Ovary (tissue), 7 donors: ENCODE measurements at regions not wholly inside any gene's neighbourhood (a gene's known extent, or its start where the extent isn't known, plus 50 kb on each side); places are given as distances from the start of the nearest gene placed in this dataset.

ENCODE experiments used
- DNase-seq, 5 donors: peaks; one replicate each; pipeline ENCODE4 v3.0.0-alpha.2; 2019 to 2020
- H3K27ac ChIP-seq, 2 donors: fragments of 200-600 bp; one replicate each; pipeline versions ENCODE4 v1.5.1 to v1.8.0; 2019 to 2022
- H3K27me3 ChIP-seq: fragments of 200-600 bp; one replicate; pipeline ENCODE4 v1.8.0; 2022
- H3K36me3 ChIP-seq: fragments of 200-600 bp; sonication (generic); one replicate; pipeline ENCODE4 v1.5.1; 2019
- H3K4me1 ChIP-seq: one replicate; pipeline ENCODE4 v1.8.1; 2013; ENCODE audit warnings: mild to moderate bottlenecking, moderate library complexity; ENCODE audit not compliant: insufficient read depth
- H3K4me3 ChIP-seq: fragments of 200-600 bp; sonication (generic); one replicate; pipeline ENCODE4 v1.5.1; 2017
- H3K9me3 ChIP-seq, 2 donors: fragments of 200-600 bp in 1 of 2; sonication (generic) in 1 of 2; one replicate each; pipeline versions ENCODE4 v1.5.1 to v1.8.1; 2013 to 2019; ENCODE audit warnings: mild to moderate bottlenecking in 1 of 2, moderate library complexity in 1 of 2
- CTCF ChIP-seq, 3 donors: fragments of 450-650 bp in 2 of 3; fragments of 200-600 bp in 1 of 3; IDR thresholded peaks; one replicate each; pipeline versions ENCODE4 v1.5.1 to v1.8.0; 2016 to 2022; ENCODE audit warnings: antibody characterized with exemption in 3 of 3, mild to moderate bottlenecking in 1 of 3
- EP300 ChIP-seq: sonication (generic); formaldehyde crosslinking; IDR thresholded peaks from one replicate; pipeline ENCODE4 v1.6.1; 2017; ENCODE audit warnings: antibody characterized with exemption
- POLR2A ChIP-seq: fragments of 450-650 bp; IDR thresholded peaks from one replicate; pipeline ENCODE4 v1.6.1; 2017; ENCODE audit warnings: antibody characterized with exemption, mild to moderate bottlenecking, moderate library complexity
- WGBS, 3 donors: extraction: QIAGEN DNeasy Blood & Tissue Kit in 1 of 3; methylation state at CpG; one replicate each; pipeline versions ENCODE4 v1.1.5 to v1.1.7; 2013 to 2017; 5-methylcytosine and 5-hydroxymethylcytosine counted together
- intact Hi-C, 4 donors: fragments of 100-400 bp; cut with DNase I; formaldehyde crosslinking; loops; one replicate each; pipeline versions ENCODE4 v1.11.0 to v1.15.1; 2022 to 2023
- donor health status: DM: no; HTN: no; CAD: no; lungs with moderate emphysema.
- donor health status: DM: no; HTN: no; CAD: no.
- donor health status: Bipolar disorder and iron deficiency.
- donor health status: DM: no; HTN: no; CAD: no.
- donor health status: DM: yes; HTN: yes; CAD: no.

DNA sequence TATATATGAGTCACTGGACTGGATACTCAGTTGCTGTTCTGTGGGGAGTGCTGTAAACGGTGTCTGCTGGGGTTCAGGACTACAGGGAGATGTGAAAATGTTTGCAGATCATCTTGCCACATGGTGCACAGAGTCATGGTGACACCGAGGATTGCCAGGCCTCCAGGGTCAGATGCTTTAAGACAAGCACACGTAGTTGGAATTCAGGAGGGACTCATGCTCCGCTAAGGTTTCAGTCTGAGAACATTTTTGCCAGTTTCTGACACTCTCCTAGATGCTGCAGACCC, 211.3 kb downstream of the CXCL12 start:
- WGBS, 3 donors: 51 to 58% (median 52%) methylated on average over 4 of the region's 4 CpGs
- H3K4me1 ChIP-seq: no peaks in the 10 kb centered on the region
- TF ChIP-seq POLR2A (no peak), EP300 (no peak), CTCF (IDR thresholded peaks at IDR 0.05) (no peak)
- no peaks in the 10 kb centered on the region for H3K27me3 ChIP-seq
- no peak overlapping the region for H3K4me3 ChIP-seq
- no peak overlapping the region for H3K27ac ChIP-seq
- H3K36me3 ChIP-seq: no peaks in the 10 kb centered on the region
- H3K9me3 ChIP-seq: no peaks in the 10 kb centered on the region
- intact Hi-C loops: no loop called here
- DNase-seq: no peak

- H3K27ac ChIP-seq: no peak overlapping the region
- TF ChIP-seq POLR2A (no peak), EP300 (no peak), CTCF (IDR thresholded peaks at IDR 0.05) (no peak)
- 59 to 71% (median 71%) methylated on average over 3 of the region's 3 CpGs for WGBS, 3 donors
- no peak overlapping the region for H3K4me3 ChIP-seq
- no peaks in the 10 kb centered on the region for H3K27me3 ChIP-seq
- H3K36me3 ChIP-seq: no peaks in the 10 kb centered on the region
- no peaks in the 10 kb centered on the region for H3K4me1 ChIP-seq
- DNase-seq: no peak
- H3K9me3 ChIP-seq: no peaks in the 10 kb centered on the region
- intact Hi-C loops: no loop called here
These were observed 211.9 kb downstream of the CXCL12 start for GRCh38 chr10:44172883-44173607.

DNA sequence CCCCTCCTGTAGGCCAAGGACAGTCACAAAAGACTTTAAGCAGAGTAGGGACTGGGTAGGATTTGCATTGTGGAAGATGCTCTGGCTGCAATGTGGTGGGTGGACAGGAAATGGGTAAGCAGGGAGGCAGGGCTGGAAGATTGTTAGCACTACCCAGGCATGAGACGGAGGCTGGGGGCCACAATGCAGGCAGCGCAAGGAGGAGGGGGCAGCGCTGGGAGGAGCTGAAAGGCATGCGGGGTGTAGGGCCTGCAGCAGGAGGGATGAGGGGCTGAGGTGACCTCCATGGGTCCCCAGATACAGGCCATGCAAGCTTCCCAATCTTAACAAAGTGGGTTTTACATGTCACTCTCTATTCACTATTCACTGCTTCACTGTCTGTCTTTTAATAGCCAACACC, 213.1 kb downstream of the CXCL12 start:
- Histone ChIP-seq H3K27me3 (no peaks in the 10 kb centered on the region), H3K27ac (no peak overlapping the region), H3K4me1 (no peaks in the 10 kb centered on the region), H3K9me3 (no peaks in the 10 kb centered on the region), H3K4me3 (no peak overlapping the region), H3K36me3 (no peaks in the 10 kb centered on the region)
- DNase-seq: no peak
- TF ChIP-seq POLR2A (no peak), EP300 (no peak), CTCF (IDR thresholded peaks at IDR 0.05) (no peak)
- WGBS, 3 donors: 72 to 92% (median 74%) methylated on average over 4 of the region's 4 CpGs
- intact Hi-C loops: no loop called here

DNA sequence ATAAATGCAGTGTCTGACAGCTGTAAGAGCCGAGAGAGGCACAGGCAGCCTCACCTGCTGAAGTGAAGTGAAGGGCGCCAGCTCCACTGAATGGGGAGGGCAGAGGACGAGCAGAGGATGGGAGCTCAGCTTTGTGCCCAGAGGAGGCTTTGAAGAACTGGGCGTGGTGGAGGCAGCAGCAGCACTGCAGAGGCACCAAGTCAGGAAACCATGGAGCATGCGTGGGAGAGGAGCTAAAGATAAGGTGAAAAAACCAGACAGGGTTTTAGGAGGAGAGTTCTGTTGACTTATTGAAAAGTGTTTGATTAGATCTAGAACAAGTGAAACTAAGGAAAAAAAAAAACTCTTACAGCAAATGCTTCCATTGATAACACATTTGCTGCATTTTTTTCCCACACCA, 216.4 kb downstream of the CXCL12 start:
- no peaks in the 10 kb centered on the region for H3K4me1 ChIP-seq
- H3K27me3 ChIP-seq: no peaks in the 10 kb centered on the region
- no peaks in the 10 kb centered on the region for H3K36me3 ChIP-seq
- H3K9me3 ChIP-seq: no peaks in the 10 kb centered on the region
- 71 to 84% (median 74%) methylated on average over 5 of the region's 5 CpGs for WGBS, 3 donors
- DNase-seq: no peak
- H3K27ac ChIP-seq: no peak overlapping the region
- H3K4me3 ChIP-seq: no peak overlapping the region
- intact Hi-C loops: no loop called here
- TF ChIP-seq POLR2A: no peak
- no peak for TF ChIP-seq EP300
- no peak for TF ChIP-seq CTCF (IDR thresholded peaks at IDR 0.05)
